ENCODE measurements at regions not wholly inside any gene's neighbourhood (a gene's known extent, or its start where the extent isn't known, plus 50 kb on each side); places are given as distances from the start of the nearest gene placed in this dataset.
"Not testable (repeated sequence)": the region's sequence is repeated elsewhere in the genome, so short reads cannot be mapped to it uniquely, and the experiment has no call there.

- not testable (repeated sequence) for H3K27me3 ChIP-seq (ENCODE audit: control insufficient read depth in 1 of 2, insufficient read depth in 2 of 2, low read length in 2 of 2); H3K9me3 ChIP-seq (ENCODE audit: control insufficient read depth in 1 of 2, low read length in 2 of 2); H3K4me3 ChIP-seq (ENCODE audit: low read depth in 1 of 2, low read length in 2 of 2); H3K36me3 ChIP-seq (ENCODE audit: control insufficient read depth in 1 of 2, insufficient read depth in 2 of 2, low read length in 2 of 2); H3K27ac ChIP-seq (ENCODE audit: low read depth, low read length); H3K4me1 ChIP-seq (ENCODE audit: control insufficient read depth in 1 of 2, insufficient read depth in 2 of 2, low read length in 2 of 2); H3K9ac ChIP-seq (ENCODE audit: low read depth in 1 of 2, low read length in 2 of 2)
These were observed 526.1 kb downstream of the DTWD2 start for GRCh38 chr5:118462276-118462675.

GRCh38 chr5:118461436-118461835, 526.9 kb downstream of the DTWD2 start:
- no peaks in the 10 kb centered on the region for H3K27me3 ChIP-seq (ENCODE audit: control insufficient read depth in 1 of 2, insufficient read depth in 2 of 2, low read length in 2 of 2)
- no peak overlapping the region for H3K9ac ChIP-seq (ENCODE audit: low read depth in 1 of 2, low read length in 2 of 2)
- H3K36me3 ChIP-seq (ENCODE audit: control insufficient read depth in 1 of 2, insufficient read depth in 2 of 2, low read length in 2 of 2) = no peaks in the 10 kb centered on the region
- no peak overlapping the region for H3K4me3 ChIP-seq (ENCODE audit: low read depth in 1 of 2, low read length in 2 of 2)
- H3K27ac ChIP-seq (ENCODE audit: low read depth, low read length) = no peak overlapping the region
- H3K4me1 ChIP-seq (ENCODE audit: control insufficient read depth in 1 of 2, insufficient read depth in 2 of 2, low read length in 2 of 2) = no peaks in the 10 kb centered on the region
- no peaks in the 10 kb centered on the region for H3K9me3 ChIP-seq (ENCODE audit: control insufficient read depth in 1 of 2, low read length in 2 of 2)

- Histone ChIP-seq H3K9ac (ENCODE audit: low read depth in 1 of 2, low read length in 2 of 2) (no peak overlapping the region), H3K4me1 (ENCODE audit: control insufficient read depth in 1 of 2, insufficient read depth in 2 of 2, low read length in 2 of 2) (no peaks in the 10 kb centered on the region), H3K27me3 (ENCODE audit: control insufficient read depth in 1 of 2, insufficient read depth in 2 of 2, low read length in 2 of 2) (no peaks in the 10 kb centered on the region), H3K4me3 (ENCODE audit: low read depth in 1 of 2, low read length in 2 of 2) (no peak overlapping the region), H3K36me3 (ENCODE audit: control insufficient read depth in 1 of 2, insufficient read depth in 2 of 2, low read length in 2 of 2) (no peaks in the 10 kb centered on the region), H3K27ac (ENCODE audit: low read depth, low read length) (no peak overlapping the region), H3K9me3 (ENCODE audit: control insufficient read depth in 1 of 2, low read length in 2 of 2) (no peaks in the 10 kb centered on the region)
These were observed 528.9 kb downstream of the DTWD2 start for GRCh38 chr5:118459490-118459889.

GRCh38 chr5:118456085-118456484, 532.3 kb downstream of the DTWD2 start:
- Histone ChIP-seq H3K27me3 (ENCODE audit: control insufficient read depth in 1 of 2, insufficient read depth in 2 of 2, low read length in 2 of 2) (no peaks in the 10 kb centered on the region), H3K4me1 (ENCODE audit: control insufficient read depth in 1 of 2, insufficient read depth in 2 of 2, low read length in 2 of 2) (no peaks in the 10 kb centered on the region), H3K36me3 (ENCODE audit: control insufficient read depth in 1 of 2, insufficient read depth in 2 of 2, low read length in 2 of 2) (no peaks in the 10 kb centered on the region), H3K9ac (ENCODE audit: low read depth in 1 of 2, low read length in 2 of 2) (no peak overlapping the region), H3K27ac (ENCODE audit: low read depth, low read length) (no peak overlapping the region), H3K9me3 (ENCODE audit: control insufficient read depth in 1 of 2, low read length in 2 of 2) (no peaks in the 10 kb centered on the region), H3K4me3 (ENCODE audit: low read depth in 1 of 2, low read length in 2 of 2) (no peak overlapping the region)

- no peak overlapping the region for H3K9ac ChIP-seq (ENCODE audit: low read depth in 1 of 2, low read length in 2 of 2)
- H3K4me1 ChIP-seq (ENCODE audit: control insufficient read depth in 1 of 2, insufficient read depth in 2 of 2, low read length in 2 of 2) = no peaks in the 10 kb centered on the region
- no peak overlapping the region for H3K27ac ChIP-seq (ENCODE audit: low read depth, low read length)
- H3K9me3 ChIP-seq (ENCODE audit: control insufficient read depth in 1 of 2, low read length in 2 of 2) = no peaks in the 10 kb centered on the region
- no peak overlapping the region for H3K4me3 ChIP-seq (ENCODE audit: low read depth in 1 of 2, low read length in 2 of 2)
- H3K36me3 ChIP-seq (ENCODE audit: control insufficient read depth in 1 of 2, insufficient read depth in 2 of 2, low read length in 2 of 2) = no peaks in the 10 kb centered on the region
- no peaks in the 10 kb centered on the region for H3K27me3 ChIP-seq (ENCODE audit: control insufficient read depth in 1 of 2, insufficient read depth in 2 of 2, low read length in 2 of 2)
These were observed 536.6 kb downstream of the DTWD2 start for GRCh38 chr5:118451697-118452247.

GRCh38 chr5:118450554-118451332, 537.6 kb downstream of the DTWD2 start:
- no peaks in the 10 kb centered on the region for H3K27me3 ChIP-seq (ENCODE audit: control insufficient read depth in 1 of 2, insufficient read depth in 2 of 2, low read length in 2 of 2)
- no peaks in the 10 kb centered on the region for H3K9me3 ChIP-seq (ENCODE audit: control insufficient read depth in 1 of 2, low read length in 2 of 2)
- H3K27ac ChIP-seq (ENCODE audit: low read depth, low read length) = no peak overlapping the region
- no peak overlapping the region for H3K9ac ChIP-seq (ENCODE audit: low read depth in 1 of 2, low read length in 2 of 2)
- no peaks in the 10 kb centered on the region for H3K4me1 ChIP-seq (ENCODE audit: control insufficient read depth in 1 of 2, insufficient read depth in 2 of 2, low read length in 2 of 2)
- no peaks in the 10 kb centered on the region for H3K36me3 ChIP-seq (ENCODE audit: control insufficient read depth in 1 of 2, insufficient read depth in 2 of 2, low read length in 2 of 2)
- no peak overlapping the region for H3K4me3 ChIP-seq (ENCODE audit: low read depth in 1 of 2, low read length in 2 of 2)

GRCh38 chr5:118447350-118447749, 541.0 kb downstream of the DTWD2 start:
- no peaks in the 10 kb centered on the region for H3K36me3 ChIP-seq (ENCODE audit: control insufficient read depth in 1 of 2, insufficient read depth in 2 of 2, low read length in 2 of 2)
- no peaks in the 10 kb centered on the region for H3K9me3 ChIP-seq (ENCODE audit: control insufficient read depth in 1 of 2, low read length in 2 of 2)
- H3K27me3 ChIP-seq (ENCODE audit: control insufficient read depth in 1 of 2, insufficient read depth in 2 of 2, low read length in 2 of 2) = no peaks in the 10 kb centered on the region

GRCh38 chr5:118441956-118442355, 546.4 kb downstream of the DTWD2 start:
- no peak overlapping the region for H3K27ac ChIP-seq (ENCODE audit: low read depth, low read length)
- H3K36me3 ChIP-seq (ENCODE audit: control insufficient read depth in 1 of 2, insufficient read depth in 2 of 2, low read length in 2 of 2) = no peaks in the 10 kb centered on the region
- H3K9ac ChIP-seq (ENCODE audit: low read depth in 1 of 2, low read length in 2 of 2) = no peak overlapping the region
- no peak overlapping the region for H3K4me3 ChIP-seq (ENCODE audit: low read depth in 1 of 2, low read length in 2 of 2)
- no peaks in the 10 kb centered on the region for H3K9me3 ChIP-seq (ENCODE audit: control insufficient read depth in 1 of 2, low read length in 2 of 2)
- no peaks in the 10 kb centered on the region for H3K4me1 ChIP-seq (ENCODE audit: control insufficient read depth in 1 of 2, insufficient read depth in 2 of 2, low read length in 2 of 2)
- no peaks in the 10 kb centered on the region for H3K27me3 ChIP-seq (ENCODE audit: control insufficient read depth in 1 of 2, insufficient read depth in 2 of 2, low read length in 2 of 2)

More at GRCh38 chr5:118447350-118447749, 541.0 kb downstream of the DTWD2 start:
- Histone ChIP-seq H3K4me3 (ENCODE audit: low read depth in 1 of 2, low read length in 2 of 2) (no peak overlapping the region), H3K4me1 (ENCODE audit: control insufficient read depth in 1 of 2, insufficient read depth in 2 of 2, low read length in 2 of 2) (no peaks in the 10 kb centered on the region), H3K9ac (ENCODE audit: low read depth in 1 of 2, low read length in 2 of 2) (no peak overlapping the region), H3K27ac (ENCODE audit: low read depth, low read length) (no peak overlapping the region)

- H3K9ac ChIP-seq (ENCODE audit: low read depth in 1 of 2, low read length in 2 of 2) = no peak overlapping the region
- H3K4me1 ChIP-seq (ENCODE audit: control insufficient read depth in 1 of 2, insufficient read depth in 2 of 2, low read length in 2 of 2) = no peaks in the 10 kb centered on the region
- no peaks in the 10 kb centered on the region for H3K36me3 ChIP-seq (ENCODE audit: control insufficient read depth in 1 of 2, insufficient read depth in 2 of 2, low read length in 2 of 2)
- no peak overlapping the region for H3K4me3 ChIP-seq (ENCODE audit: low read depth in 1 of 2, low read length in 2 of 2)
- no peaks in the 10 kb centered on the region for H3K27me3 ChIP-seq (ENCODE audit: control insufficient read depth in 1 of 2, insufficient read depth in 2 of 2, low read length in 2 of 2)
- H3K27ac ChIP-seq (ENCODE audit: low read depth, low read length) = no peak overlapping the region
- no peaks in the 10 kb centered on the region for H3K9me3 ChIP-seq (ENCODE audit: control insufficient read depth in 1 of 2, low read length in 2 of 2)
These were observed 547.3 kb downstream of the DTWD2 start for GRCh38 chr5:118441034-118441433.

GRCh38 chr5:118440496-118440895, 547.9 kb downstream of the DTWD2 start:
- Histone ChIP-seq H3K9me3 (ENCODE audit: control insufficient read depth in 1 of 2, low read length in 2 of 2) (no peaks in the 10 kb centered on the region), H3K4me3 (ENCODE audit: low read depth in 1 of 2, low read length in 2 of 2) (no peak overlapping the region), H3K27ac (ENCODE audit: low read depth, low read length) (no peak overlapping the region), H3K9ac (ENCODE audit: low read depth in 1 of 2, low read length in 2 of 2) (no peak overlapping the region), H3K36me3 (ENCODE audit: control insufficient read depth in 1 of 2, insufficient read depth in 2 of 2, low read length in 2 of 2) (no peaks in the 10 kb centered on the region), H3K27me3 (ENCODE audit: control insufficient read depth in 1 of 2, insufficient read depth in 2 of 2, low read length in 2 of 2) (no peaks in the 10 kb centered on the region), H3K4me1 (ENCODE audit: control insufficient read depth in 1 of 2, insufficient read depth in 2 of 2, low read length in 2 of 2) (no peaks in the 10 kb centered on the region)
